Gastrocnemius medialis (tissue), 4 donors: ENCODE measurements at regions not wholly inside any gene's neighbourhood (a gene's known extent, or its start where the extent isn't known, plus 50 kb on each side); places are given as distances from the start of the nearest gene placed in this dataset.

Source experiments
- POLR2A ChIP-seq, 2 donors: fragments of 450-650 bp; IDR thresholded peaks; one replicate each; pipeline ENCODE4 v1.6.1; 2017; ENCODE audit warnings: antibody characterized with exemption in 2 of 2, mild to moderate bottlenecking in 2 of 2, moderate library complexity in 2 of 2
- TF ChIP-seq, protein P1 (sequence below), 5 experiments: fragments of 450-650 bp in 3 of 5; fragments of 200-600 bp in 2 of 5; sonication (generic) in 2 of 5; IDR thresholded peaks in 4 of 5; conservative IDR thresholded peaks in 1 of 5; 1 replicate in 4 of 5; 2 replicates in 1 of 5; pipeline ENCODE4 v1.5.1; 2016 to 2019; ENCODE audit warnings: antibody characterized with exemption in 5 of 5, mild to moderate bottlenecking in 3 of 5, moderate library complexity in 3 of 5

DNA sequence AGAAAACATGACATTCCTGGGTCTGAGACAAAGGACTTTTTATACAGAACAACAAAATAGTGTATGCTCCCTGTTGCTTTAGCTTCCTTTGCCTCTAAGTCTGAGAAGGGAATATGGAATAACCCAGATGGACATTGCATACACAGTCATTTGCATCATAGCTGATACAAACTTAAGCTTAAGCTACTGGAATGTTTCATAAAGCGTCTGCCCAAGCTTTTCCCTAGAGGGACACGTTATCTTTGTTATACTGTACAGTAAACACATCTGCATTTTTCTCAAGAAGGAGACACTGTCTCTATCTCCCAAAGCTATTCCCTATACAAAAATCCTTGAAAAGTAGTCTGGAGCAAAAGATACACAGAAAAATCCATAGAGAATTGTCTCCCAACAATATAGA, 775.0 kb downstream of the DIPK2A start:
- TF ChIP-seq, protein P1, sequence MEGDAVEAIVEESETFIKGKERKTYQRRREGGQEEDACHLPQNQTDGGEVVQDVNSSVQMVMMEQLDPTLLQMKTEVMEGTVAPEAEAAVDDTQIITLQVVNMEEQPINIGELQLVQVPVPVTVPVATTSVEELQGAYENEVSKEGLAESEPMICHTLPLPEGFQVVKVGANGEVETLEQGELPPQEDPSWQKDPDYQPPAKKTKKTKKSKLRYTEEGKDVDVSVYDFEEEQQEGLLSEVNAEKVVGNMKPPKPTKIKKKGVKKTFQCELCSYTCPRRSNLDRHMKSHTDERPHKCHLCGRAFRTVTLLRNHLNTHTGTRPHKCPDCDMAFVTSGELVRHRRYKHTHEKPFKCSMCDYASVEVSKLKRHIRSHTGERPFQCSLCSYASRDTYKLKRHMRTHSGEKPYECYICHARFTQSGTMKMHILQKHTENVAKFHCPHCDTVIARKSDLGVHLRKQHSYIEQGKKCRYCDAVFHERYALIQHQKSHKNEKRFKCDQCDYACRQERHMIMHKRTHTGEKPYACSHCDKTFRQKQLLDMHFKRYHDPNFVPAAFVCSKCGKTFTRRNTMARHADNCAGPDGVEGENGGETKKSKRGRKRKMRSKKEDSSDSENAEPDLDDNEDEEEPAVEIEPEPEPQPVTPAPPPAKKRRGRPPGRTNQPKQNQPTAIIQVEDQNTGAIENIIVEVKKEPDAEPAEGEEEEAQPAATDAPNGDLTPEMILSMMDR (IDR thresholded peaks at IDR 0.05 in 4 of 5, conservative IDR thresholded peaks at IDR 0.05 in 1 of 5), result no peak
- no peak for TF ChIP-seq POLR2A (IDR thresholded peaks at IDR 0.05)
